MM.1S (cell line): ENCODE measurements at regions not wholly inside any gene's neighbourhood (a gene's known extent, or its start where the extent isn't known, plus 50 kb on each side); places are given as distances from the start of the nearest gene placed in this dataset.

Source experiments
- DNase-seq: peaks from one replicate; pipeline ENCODE4 v3.0.0-alpha.2; 2015
- H2AFZ ChIP-seq: fragments of 300-600 bp; sonication (generic); 2 replicates; pipeline ENCODE4 v1.6.0; 2016; ENCODE audit warnings: antibody characterized with exemption, low read length
- H3F3A ChIP-seq: fragments of 300-600 bp; sonication (generic); 2 replicates; pipeline ENCODE4 v1.6.1; 2016; ENCODE audit warnings: mild to moderate bottlenecking, antibody characterized with exemption, low read length, moderate library complexity, mixed read lengths; ENCODE audit not compliant: insufficient read depth
- H3K27ac ChIP-seq: fragments of 300-600 bp; sonication (generic); 2 replicates; pipeline ENCODE4 v1.5.1; 2016; ENCODE audit warnings: mild to moderate bottlenecking, low read length
- H3K27me3 ChIP-seq: fragments of 300-600 bp; sonication (generic); replicated peaks from 2 replicates; pipeline ENCODE4 v1.6.0; 2016; ENCODE audit warnings: low read length; ENCODE audit not compliant: insufficient read depth
- H3K36me3 ChIP-seq: fragments of 300-600 bp; sonication (generic); replicated peaks from 2 replicates; pipeline ENCODE4 v1.6.1; 2016; ENCODE audit warnings: mild to moderate bottlenecking, low read length, mixed read lengths; ENCODE audit not compliant: insufficient read depth
- H3K4me1 ChIP-seq: fragments of 300-600 bp; sonication (generic); 2 replicates; pipeline ENCODE4 v1.6.1; 2016; ENCODE audit warnings: low read length, mixed read lengths
- H3K4me2 ChIP-seq: fragments of 300-600 bp; sonication (generic); 2 replicates; pipeline ENCODE4 v1.6.0; 2016; ENCODE audit warnings: low read depth, low read length
- H3K4me3 ChIP-seq: fragments of 300-600 bp; sonication (generic); 2 replicates; pipeline ENCODE4 v1.5.1; 2016; ENCODE audit warnings: low read length, mixed read lengths
- H3K79me2 ChIP-seq: fragments of 300-600 bp; sonication (generic); 2 replicates; pipeline ENCODE4 v1.6.1; 2016; ENCODE audit warnings: mixed run types, low read length, mixed read lengths
- H3K9ac ChIP-seq: fragments of 300-600 bp; sonication (generic); 2 replicates; pipeline ENCODE4 v1.6.1; 2016; ENCODE audit warnings: low read length, mixed read lengths
- H3K9me2 ChIP-seq: fragments of 300-600 bp; sonication (generic); replicated peaks from 2 replicates; pipeline ENCODE4 v1.6.1; 2016; ENCODE audit warnings: mild to moderate bottlenecking, low read length, mixed read lengths; ENCODE audit not compliant: insufficient read depth
- H3K9me3 ChIP-seq: fragments of 300-600 bp; sonication (generic); replicated peaks from 2 replicates; pipeline ENCODE4 v1.6.1; 2016; ENCODE audit warnings: mild to moderate bottlenecking, low read length, mixed read lengths; ENCODE audit not compliant: insufficient read depth
- H4K20me1 ChIP-seq: fragments of 300-600 bp; sonication (generic); 2 replicates; pipeline ENCODE4 v1.6.1; 2016; ENCODE audit warnings: mild to moderate bottlenecking, low read length, moderate library complexity, mixed read lengths; ENCODE audit not compliant: insufficient read depth
- EZH2 ChIP-seq: fragments of 300-600 bp; sonication (generic); optimal IDR thresholded peaks from 2 replicates; pipeline ENCODE3; 2017; ENCODE audit warnings: low read depth, mild to moderate bottlenecking, antibody characterized with exemption, low read length, mixed read lengths
- EZH2phosphoT487 ChIP-seq: fragments of 300-600 bp; sonication (generic); IDR thresholded peaks from 2 replicates; pipeline ENCODE4 v1.6.1; 2018; ENCODE audit warnings: antibody characterized with exemption, low read length
- TF ChIP-seq, protein P1 (sequence below): fragments of 300-600 bp; sonication (generic); IDR thresholded peaks from 2 replicates; pipeline ENCODE4 v1.5.1; 2016; ENCODE audit warnings: antibody characterized with exemption, low read length, mixed read lengths

DNA sequence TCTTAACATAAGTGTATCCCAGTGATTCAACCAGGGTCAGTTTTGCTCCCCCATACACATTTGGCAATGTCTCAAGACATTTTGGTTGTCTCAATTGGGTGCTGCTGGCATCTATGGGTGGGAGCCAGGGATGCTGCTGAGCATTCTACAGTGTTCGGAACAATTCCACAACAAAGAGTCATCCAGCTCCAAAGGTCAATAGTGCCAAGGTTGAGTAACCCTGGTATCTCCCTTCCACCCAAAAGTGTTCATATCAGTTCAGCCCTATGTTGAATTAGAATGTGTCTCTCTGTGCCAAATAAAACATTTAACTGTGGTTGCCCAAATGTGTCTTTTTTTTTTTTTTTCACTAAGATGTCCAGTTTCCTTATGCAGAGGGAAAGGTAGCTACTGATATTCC, 129.4 kb upstream of the RAI2 start:
- Histone ChIP-seq H3K79me2 (no peaks in the 10 kb centered on the region), H3K9ac (no peak overlapping the region), H3F3A (no peaks in the 10 kb centered on the region), H3K4me1 (peaks cover 17% of the 10 kb centered on the region), H4K20me1 (no peaks in the 10 kb centered on the region), H3K27ac (no peak overlapping the region), H3K27me3 (no peaks in the 10 kb centered on the region), H3K9me3 (no peaks in the 10 kb centered on the region), H3K9me2 (no peaks in the 10 kb centered on the region), H3K4me3 (no peak overlapping the region), H3K36me3 (no peaks in the 10 kb centered on the region), H3K4me2 (no peak overlapping the region), H2AFZ (no peak overlapping the region)
- DNase-seq, result no peak
- TF ChIP-seq EZH2, result no peak

DNA sequence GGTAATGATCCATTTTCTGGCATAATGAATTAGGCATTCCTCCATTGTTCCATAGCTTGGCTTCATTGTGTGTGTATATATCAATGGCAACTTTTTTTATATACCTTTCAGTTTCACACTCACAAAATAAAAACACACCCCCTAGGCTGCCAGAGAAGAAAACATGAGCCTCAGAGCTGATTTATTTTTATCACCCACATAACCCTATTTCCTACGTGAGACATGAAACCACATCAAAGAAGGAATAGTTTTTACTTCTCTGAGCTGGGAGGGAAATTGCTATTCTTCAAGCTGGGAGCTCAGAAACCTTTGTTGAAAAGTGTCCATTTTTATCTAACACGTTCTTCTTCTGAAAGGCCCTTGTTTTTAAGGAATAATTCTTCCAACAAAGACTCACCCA, 126.7 kb upstream of the RAI2 start:
- Histone ChIP-seq H3K4me1 (peaks cover 17% of the 10 kb centered on the region), H3F3A (no peaks in the 10 kb centered on the region), H3K4me3 (no peak overlapping the region), H4K20me1 (no peaks in the 10 kb centered on the region), H3K9me3 (no peaks in the 10 kb centered on the region), H3K9me2 (no peaks in the 10 kb centered on the region), H3K36me3 (no peaks in the 10 kb centered on the region), H3K4me2 (peak overlapping the region; percentile 66; the same call in 1 of the 2 replicates), H3K9ac (no peak overlapping the region), H2AFZ (no peak overlapping the region), H3K27me3 (no peaks in the 10 kb centered on the region), H3K27ac (peak overlapping the region; percentile 55; the same call in 1 of the 2 replicates), H3K79me2 (no peaks in the 10 kb centered on the region)
- TF ChIP-seq, protein P1, sequence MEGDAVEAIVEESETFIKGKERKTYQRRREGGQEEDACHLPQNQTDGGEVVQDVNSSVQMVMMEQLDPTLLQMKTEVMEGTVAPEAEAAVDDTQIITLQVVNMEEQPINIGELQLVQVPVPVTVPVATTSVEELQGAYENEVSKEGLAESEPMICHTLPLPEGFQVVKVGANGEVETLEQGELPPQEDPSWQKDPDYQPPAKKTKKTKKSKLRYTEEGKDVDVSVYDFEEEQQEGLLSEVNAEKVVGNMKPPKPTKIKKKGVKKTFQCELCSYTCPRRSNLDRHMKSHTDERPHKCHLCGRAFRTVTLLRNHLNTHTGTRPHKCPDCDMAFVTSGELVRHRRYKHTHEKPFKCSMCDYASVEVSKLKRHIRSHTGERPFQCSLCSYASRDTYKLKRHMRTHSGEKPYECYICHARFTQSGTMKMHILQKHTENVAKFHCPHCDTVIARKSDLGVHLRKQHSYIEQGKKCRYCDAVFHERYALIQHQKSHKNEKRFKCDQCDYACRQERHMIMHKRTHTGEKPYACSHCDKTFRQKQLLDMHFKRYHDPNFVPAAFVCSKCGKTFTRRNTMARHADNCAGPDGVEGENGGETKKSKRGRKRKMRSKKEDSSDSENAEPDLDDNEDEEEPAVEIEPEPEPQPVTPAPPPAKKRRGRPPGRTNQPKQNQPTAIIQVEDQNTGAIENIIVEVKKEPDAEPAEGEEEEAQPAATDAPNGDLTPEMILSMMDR, result no peak
- TF ChIP-seq EZH2 (no peak), EZH2phosphoT487 (no peak)
- peak; percentile 84 for DNase-seq

DNA sequence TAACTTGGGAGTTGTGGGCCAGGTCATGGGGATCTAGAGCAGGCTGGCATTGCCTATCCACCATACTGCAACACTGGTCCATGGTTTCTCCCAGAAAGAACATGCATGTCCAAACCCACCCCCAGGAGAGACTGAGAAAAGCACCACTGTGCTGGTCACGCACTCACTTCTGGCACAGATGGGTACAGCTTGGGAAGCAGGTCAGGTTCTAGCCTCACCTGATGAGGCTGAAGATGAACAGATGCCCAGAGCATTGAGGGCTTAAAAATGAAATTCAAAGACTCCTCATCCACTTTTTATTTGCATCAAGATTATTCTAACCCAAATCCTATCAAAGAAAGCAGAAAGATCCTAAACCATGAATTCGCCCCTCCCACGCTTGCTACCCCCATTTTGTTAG, 125.9 kb upstream of the RAI2 start:
- Histone ChIP-seq H3K4me3 (no peak overlapping the region), H3K9ac (no peak overlapping the region), H3K27me3 (no peaks in the 10 kb centered on the region), H3K4me1 (peaks cover 17% of the 10 kb centered on the region), H3K27ac (no peak overlapping the region), H3K9me3 (no peaks in the 10 kb centered on the region), H3F3A (no peaks in the 10 kb centered on the region), H2AFZ (no peak overlapping the region), H3K4me2 (peak overlapping the region; percentile 66; the same call in 1 of the 2 replicates), H4K20me1 (no peaks in the 10 kb centered on the region), H3K79me2 (no peaks in the 10 kb centered on the region), H3K9me2 (no peaks in the 10 kb centered on the region), H3K36me3 (no peaks in the 10 kb centered on the region)
- DNase-seq, result no peak
- TF ChIP-seq, protein P1, result no peak
- no peak for TF ChIP-seq EZH2phosphoT487
- no peak for TF ChIP-seq EZH2

DNA sequence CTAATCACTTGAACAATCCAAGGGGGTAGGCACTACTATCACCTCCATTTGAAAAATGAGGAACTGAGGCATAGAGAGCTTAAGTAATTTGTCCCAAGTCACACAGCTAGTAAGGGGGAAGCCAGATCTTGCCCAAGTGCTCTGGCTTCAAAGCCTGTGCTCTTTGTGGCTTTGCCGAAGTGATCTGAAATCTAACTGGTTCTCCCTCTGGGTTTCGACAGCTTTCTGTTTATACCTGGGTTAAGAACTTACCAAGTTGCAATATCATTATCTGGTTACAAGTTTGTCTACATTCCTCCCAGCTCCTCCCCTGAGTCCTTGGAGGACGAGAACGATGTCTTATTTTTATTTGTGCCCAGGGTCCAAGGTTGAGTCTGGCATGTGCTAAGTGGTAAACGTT, 125.3 kb upstream of the RAI2 start:
- Histone ChIP-seq H3K9ac (no peak overlapping the region), H3K36me3 (no peaks in the 10 kb centered on the region), H3K27ac (no peak overlapping the region), H3K4me1 (peaks cover 17% of the 10 kb centered on the region), H2AFZ (no peak overlapping the region), H3K9me3 (no peaks in the 10 kb centered on the region), H3K4me2 (no peak overlapping the region), H3K9me2 (no peaks in the 10 kb centered on the region), H4K20me1 (no peaks in the 10 kb centered on the region), H3F3A (no peaks in the 10 kb centered on the region), H3K4me3 (no peak overlapping the region), H3K27me3 (no peaks in the 10 kb centered on the region), H3K79me2 (no peaks in the 10 kb centered on the region)
- TF ChIP-seq EZH2phosphoT487 (no peak), EZH2 (no peak)
- TF ChIP-seq, protein P1, result no peak
- DNase-seq, result no peak
